ENCODE measurements at regions not wholly inside any gene's neighbourhood (a gene's known extent, or its start where the extent isn't known, plus 50 kb on each side); places are given as distances from the start of the nearest gene placed in this dataset.

DNA sequence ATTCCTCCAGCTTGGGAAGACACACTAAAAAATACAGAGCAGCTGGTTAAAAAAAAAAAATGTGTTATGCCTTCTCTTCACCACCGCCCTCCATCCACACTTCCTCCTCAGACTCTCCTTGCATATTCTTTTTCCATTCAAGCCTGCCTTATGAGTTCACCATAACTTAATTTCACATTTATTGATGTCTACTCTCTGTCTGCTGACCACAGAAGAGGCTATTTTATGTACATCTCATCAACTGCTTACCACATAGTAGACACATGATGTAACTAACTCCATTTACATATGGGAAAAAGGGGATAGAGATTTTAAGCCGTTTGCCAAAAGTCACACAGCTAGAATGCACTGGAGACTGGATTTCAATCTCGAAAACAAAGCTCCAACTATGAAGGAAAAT is 409.8 kb downstream of the CDH11 start:
- TF ChIP-seq POLR2AphosphoS5 (IDR thresholded peaks at IDR 0.05; ENCODE audit: insufficient read depth in 1 of 2, low read depth in 1 of 2) = no peak
- TF ChIP-seq POLR2A (IDR thresholded peaks at IDR 0.05) = no peak
- TF ChIP-seq, protein P1, sequence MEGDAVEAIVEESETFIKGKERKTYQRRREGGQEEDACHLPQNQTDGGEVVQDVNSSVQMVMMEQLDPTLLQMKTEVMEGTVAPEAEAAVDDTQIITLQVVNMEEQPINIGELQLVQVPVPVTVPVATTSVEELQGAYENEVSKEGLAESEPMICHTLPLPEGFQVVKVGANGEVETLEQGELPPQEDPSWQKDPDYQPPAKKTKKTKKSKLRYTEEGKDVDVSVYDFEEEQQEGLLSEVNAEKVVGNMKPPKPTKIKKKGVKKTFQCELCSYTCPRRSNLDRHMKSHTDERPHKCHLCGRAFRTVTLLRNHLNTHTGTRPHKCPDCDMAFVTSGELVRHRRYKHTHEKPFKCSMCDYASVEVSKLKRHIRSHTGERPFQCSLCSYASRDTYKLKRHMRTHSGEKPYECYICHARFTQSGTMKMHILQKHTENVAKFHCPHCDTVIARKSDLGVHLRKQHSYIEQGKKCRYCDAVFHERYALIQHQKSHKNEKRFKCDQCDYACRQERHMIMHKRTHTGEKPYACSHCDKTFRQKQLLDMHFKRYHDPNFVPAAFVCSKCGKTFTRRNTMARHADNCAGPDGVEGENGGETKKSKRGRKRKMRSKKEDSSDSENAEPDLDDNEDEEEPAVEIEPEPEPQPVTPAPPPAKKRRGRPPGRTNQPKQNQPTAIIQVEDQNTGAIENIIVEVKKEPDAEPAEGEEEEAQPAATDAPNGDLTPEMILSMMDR (IDR thresholded peaks at IDR 0.05) = no peak
- no peaks in the 10 kb centered on the region for H3K27me3 ChIP-seq
- H3K36me3 ChIP-seq = no peaks in the 10 kb centered on the region
- no peak for DNase-seq (ENCODE audit: extremely low spot score in 2 of 2)
- H3K4me3 ChIP-seq = no peak overlapping the region
- H3K9me3 ChIP-seq = no peaks in the 10 kb centered on the region
- no peaks in the 10 kb centered on the region for H3K4me1 ChIP-seq
- intact Hi-C loops (cut with DNase I) = no loop called here
- no peak overlapping the region for H3K27ac ChIP-seq

DNA sequence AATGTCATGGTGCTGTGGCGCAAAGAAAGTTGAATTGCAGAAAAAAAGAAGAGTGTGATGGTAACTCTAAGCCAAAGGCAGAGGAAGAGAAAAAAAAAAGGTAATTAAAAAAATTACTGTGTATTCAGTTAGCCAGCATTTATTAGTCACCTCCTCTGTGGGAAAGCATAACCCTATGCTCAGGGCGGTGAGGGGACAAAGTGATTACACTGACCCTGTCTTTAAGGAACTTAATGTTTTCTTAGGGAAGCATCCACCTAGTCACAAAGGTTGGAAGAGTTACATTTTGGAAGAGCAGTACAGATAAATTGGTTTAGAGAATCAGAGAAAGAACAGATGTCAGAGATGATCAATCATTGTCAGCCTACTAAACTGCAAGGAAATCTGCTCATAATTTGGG is 410.3 kb downstream of the CDH11 start:
- H3K36me3 ChIP-seq = no peaks in the 10 kb centered on the region
- H3K4me3 ChIP-seq = no peak overlapping the region
- H3K4me1 ChIP-seq = no peaks in the 10 kb centered on the region
- intact Hi-C loops (cut with DNase I) = no loop called here
- no peak for DNase-seq (ENCODE audit: extremely low spot score in 2 of 2)
- no peak overlapping the region for H3K27ac ChIP-seq
- no peaks in the 10 kb centered on the region for H3K9me3 ChIP-seq
- TF ChIP-seq, protein P1 (IDR thresholded peaks at IDR 0.05) = no peak
- TF ChIP-seq POLR2A (IDR thresholded peaks at IDR 0.05) (no peak), POLR2AphosphoS5 (IDR thresholded peaks at IDR 0.05; ENCODE audit: insufficient read depth in 1 of 2, low read depth in 1 of 2) (no peak)
- H3K27me3 ChIP-seq = no peaks in the 10 kb centered on the region

DNA sequence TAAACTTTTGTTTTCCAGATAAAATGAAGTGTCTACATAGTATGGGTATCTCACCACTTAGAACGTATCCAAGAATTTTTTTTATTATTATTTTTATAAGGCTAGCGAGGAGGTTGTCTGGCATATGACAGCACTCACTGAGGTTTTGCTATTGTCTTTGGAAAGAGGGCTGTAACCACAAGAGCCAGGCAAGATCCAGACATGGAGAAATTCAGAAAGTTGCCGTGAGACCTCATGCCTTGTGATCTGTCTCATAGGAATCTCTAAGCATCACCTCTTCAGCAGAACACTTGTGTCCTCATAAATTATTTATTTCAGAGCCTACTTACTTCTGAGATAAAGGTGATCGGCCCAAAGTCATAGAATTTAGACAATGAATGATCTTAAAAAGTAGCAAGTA is 410.8 kb downstream of the CDH11 start:
- no peak for TF ChIP-seq POLR2A (IDR thresholded peaks at IDR 0.05)
- TF ChIP-seq, protein P1 (IDR thresholded peaks at IDR 0.05) = no peak
- intact Hi-C loops (cut with DNase I) = no loop called here
- no peak for DNase-seq (ENCODE audit: extremely low spot score in 2 of 2)

DNA sequence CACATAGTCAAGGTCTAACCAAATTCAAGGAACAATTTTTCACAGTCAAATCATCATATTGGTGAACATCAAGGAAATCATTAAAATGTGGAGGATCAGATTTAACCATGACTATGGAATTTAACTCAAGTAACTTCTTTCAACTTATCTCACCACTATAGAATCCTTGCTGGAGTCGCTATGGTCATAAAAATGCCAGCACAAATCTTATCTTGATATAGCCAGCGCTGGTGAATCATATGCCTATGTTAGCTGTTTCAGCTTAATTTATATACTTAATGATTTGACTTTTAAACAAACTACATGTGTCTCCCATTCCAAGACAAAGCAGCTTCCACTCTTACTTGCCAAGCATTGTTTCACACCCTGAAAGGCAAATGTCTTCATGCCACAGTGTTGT is 416.4 kb downstream of the CDH11 start:
- H3K4me3 ChIP-seq = no peak overlapping the region
- no peaks in the 10 kb centered on the region for H3K4me1 ChIP-seq
- no peak for DNase-seq (ENCODE audit: extremely low spot score in 2 of 2)
- H3K36me3 ChIP-seq = no peaks in the 10 kb centered on the region
- no peaks in the 10 kb centered on the region for H3K9me3 ChIP-seq
- TF ChIP-seq, protein P1 (IDR thresholded peaks at IDR 0.05) = no peak
- no peak for TF ChIP-seq POLR2A (IDR thresholded peaks at IDR 0.05)
- no peak for TF ChIP-seq POLR2AphosphoS5 (IDR thresholded peaks at IDR 0.05; ENCODE audit: insufficient read depth in 1 of 2, low read depth in 1 of 2)
- H3K27ac ChIP-seq = no peak overlapping the region
- intact Hi-C loops (cut with DNase I) = no loop called here
- no peaks in the 10 kb centered on the region for H3K27me3 ChIP-seq

More for the DNA sequence above, 410.8 kb downstream of the CDH11 start:
- H3K4me1 ChIP-seq = no peaks in the 10 kb centered on the region
- H3K27ac ChIP-seq = no peak overlapping the region
- no peak overlapping the region for H3K4me3 ChIP-seq
- H3K9me3 ChIP-seq = no peaks in the 10 kb centered on the region
- H3K27me3 ChIP-seq = no peaks in the 10 kb centered on the region
- H3K36me3 ChIP-seq = no peaks in the 10 kb centered on the region

DNA sequence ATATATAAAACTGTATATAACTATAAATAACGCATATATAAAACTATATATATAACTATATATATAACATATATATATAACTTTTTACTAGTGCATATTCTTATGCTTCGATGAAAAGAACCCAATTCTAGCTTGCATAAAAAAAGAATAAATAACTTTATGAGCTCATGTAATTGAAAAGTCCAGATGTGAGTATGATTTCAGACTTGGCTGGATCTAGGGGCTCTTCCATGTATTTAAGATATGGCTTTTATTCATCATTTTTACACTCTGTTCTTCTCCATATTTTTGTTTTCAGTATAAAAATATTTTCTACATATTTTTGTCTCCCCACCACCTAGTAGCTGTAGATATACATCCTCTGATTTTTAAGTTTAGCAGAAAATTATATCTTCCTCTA is 417.5 kb downstream of the CDH11 start:
- no peak overlapping the region for H3K4me3 ChIP-seq
- TF ChIP-seq, protein P1 (IDR thresholded peaks at IDR 0.05) = no peak
- TF ChIP-seq POLR2AphosphoS5 (IDR thresholded peaks at IDR 0.05; ENCODE audit: insufficient read depth in 1 of 2, low read depth in 1 of 2) = no peak
- H3K27me3 ChIP-seq = no peaks in the 10 kb centered on the region
- H3K36me3 ChIP-seq = no peaks in the 10 kb centered on the region
- no peak overlapping the region for H3K27ac ChIP-seq
- no peaks in the 10 kb centered on the region for H3K4me1 ChIP-seq
- intact Hi-C loops (cut with DNase I) = no loop called here
- H3K9me3 ChIP-seq = no peaks in the 10 kb centered on the region
- DNase-seq (ENCODE audit: extremely low spot score in 2 of 2) = no peak

Measured in vagina (tissue), 2 donors.